GM21381 (cell line): ENCODE measurements at regions not wholly inside any gene's neighbourhood (a gene's known extent, or its start where the extent isn't known, plus 50 kb on each side); places are given as distances from the start of the nearest gene placed in this dataset.
"Not testable (repeated sequence)": the region's sequence is repeated elsewhere in the genome, so short reads cannot be mapped to it uniquely, and the experiment has no call there.

Experiments used
- ATAC-seq: cut with Tn5 transposase; IDR thresholded peaks from one replicate; pipeline ENCODE4 v1.9.1; 2021; ENCODE audit warnings: mild to moderate bottlenecking, moderate library complexity; ENCODE audit not compliant: unreplicated experiment

- no peak for ATAC-seq
These were observed 162.2 kb upstream of the TNRC6C start for GRCh38 chr17:77796176-77796860.

GRCh38 chr17:77798031-77798430, 160.5 kb upstream of the TNRC6C start:
- no peak for ATAC-seq

- ATAC-seq, result no peak
These were observed 160.0 kb upstream of the TNRC6C start for GRCh38 chr17:77798481-77798880.

GRCh38 chr17:77800816-77801215, 157.7 kb upstream of the TNRC6C start:
- no peak for ATAC-seq

GRCh38 chr17:77801545-77802332, 156.8 kb upstream of the TNRC6C start:
- no peak for ATAC-seq

GRCh38 chr17:77802333-77802615, 156.2 kb upstream of the TNRC6C start:
- no peak for ATAC-seq

- no peak for ATAC-seq
These were observed 155.7 kb upstream of the TNRC6C start for GRCh38 chr17:77802811-77803220.

DNA sequence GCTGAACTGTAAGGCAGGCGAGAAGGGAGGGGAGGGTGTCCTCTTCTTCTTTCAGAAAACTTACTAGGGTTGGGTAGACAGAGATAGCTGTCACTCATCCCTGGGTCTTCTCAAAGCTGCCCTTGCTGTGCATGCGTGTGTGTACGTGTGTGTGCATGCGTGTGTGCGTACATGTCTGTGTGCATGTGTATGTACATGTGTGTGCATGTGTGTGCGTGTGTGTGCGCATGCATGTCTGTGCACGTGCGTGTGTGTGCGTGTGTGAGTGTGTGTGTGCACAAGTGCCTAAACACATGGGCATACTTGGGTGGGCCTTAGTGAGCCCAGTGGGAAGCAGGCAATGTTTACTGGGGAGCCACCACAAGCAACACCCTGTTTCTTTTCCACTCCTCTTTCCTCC, 154.8 kb upstream of the TNRC6C start:
- ATAC-seq, result no peak

DNA sequence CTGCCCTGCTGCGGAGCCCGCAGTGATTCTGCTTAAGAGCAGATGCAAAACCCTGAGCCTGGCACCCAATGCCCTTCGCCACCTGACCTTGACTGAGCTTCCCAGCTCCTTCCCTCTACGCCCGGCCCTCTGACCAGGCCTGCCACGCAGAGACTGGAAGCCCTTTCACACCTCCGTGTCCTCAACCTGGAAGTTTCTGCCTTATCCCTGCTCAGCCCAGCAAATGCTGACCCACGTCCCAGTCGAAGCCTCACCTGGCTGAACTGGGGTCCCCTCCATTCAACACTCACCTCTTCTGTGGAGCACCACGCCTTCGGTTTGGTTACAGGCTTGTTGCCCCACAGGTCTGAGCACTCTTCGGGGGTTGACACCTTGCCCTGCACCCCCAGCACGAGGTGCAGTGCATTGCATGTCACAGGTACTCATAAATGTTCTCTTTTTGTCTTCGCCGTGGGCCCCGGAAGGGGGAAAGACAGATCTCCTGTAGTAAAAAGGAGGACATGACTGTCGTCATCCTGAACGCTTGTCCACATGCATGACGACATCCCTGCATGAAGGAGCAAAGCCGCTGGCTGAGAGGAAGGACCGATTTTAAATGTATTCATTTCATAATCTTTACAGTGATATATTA, 153.6 kb upstream of the TNRC6C start:
- no peak for ATAC-seq

DNA sequence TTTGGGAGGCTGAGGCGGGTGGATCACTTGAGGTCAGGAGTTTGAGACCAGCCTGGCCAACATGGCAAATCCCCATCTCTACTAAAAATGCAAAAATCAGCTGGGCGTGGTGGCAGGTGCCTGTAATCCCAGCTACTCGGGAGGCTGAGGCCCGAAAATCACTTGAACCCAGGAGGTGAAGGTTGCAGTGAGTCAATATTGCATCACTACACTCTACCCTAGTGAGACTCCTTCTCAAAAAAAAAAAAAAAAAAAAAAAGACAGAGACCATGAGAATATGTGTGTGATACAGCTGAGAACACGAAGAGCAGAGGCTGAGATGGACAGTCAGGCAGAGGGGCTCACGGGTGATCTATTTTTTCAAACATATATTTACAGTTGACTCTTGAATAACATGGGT, 152.5 kb upstream of the TNRC6C start:
- ATAC-seq, result not testable (repeated sequence)

GRCh38 chr17:77807051-77807745, 151.3 kb upstream of the TNRC6C start:
- no peak for ATAC-seq

DNA sequence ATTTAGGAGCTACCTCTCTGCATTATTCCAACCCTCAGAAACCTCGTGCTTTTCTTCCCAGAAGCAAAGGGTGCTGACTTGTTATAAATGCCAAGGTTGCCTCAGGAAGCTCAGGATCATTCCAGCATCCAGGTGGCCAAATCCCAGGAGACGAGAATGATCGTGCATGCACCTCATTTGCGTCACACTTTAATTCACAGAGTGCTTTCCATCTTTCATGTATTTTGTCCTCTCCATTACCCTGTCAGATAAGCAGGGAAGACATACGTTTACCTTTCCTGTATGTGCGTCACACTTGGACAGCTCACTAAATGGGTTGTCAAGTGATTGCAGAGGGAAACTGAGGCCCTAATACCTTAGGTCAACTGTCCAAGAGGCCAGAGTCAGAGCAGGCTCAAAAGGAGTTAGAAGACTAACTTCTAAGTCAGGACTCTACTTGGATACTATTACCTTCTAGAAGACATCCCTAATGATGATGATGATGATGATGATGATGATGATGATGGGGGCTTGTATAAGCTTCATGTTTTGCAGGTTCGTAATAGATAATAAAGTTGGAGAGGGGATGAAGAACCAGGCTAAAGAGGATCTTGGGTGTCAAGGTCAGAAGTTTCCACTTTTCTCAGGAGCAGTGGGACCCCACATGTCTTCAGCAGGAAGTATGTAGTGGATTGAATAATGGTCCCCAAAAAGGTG, 150.6 kb upstream of the TNRC6C start:
- no peak for ATAC-seq

- ATAC-seq, result no peak
These were observed 149.6 kb upstream of the TNRC6C start for GRCh38 chr17:77808686-77809425.

DNA sequence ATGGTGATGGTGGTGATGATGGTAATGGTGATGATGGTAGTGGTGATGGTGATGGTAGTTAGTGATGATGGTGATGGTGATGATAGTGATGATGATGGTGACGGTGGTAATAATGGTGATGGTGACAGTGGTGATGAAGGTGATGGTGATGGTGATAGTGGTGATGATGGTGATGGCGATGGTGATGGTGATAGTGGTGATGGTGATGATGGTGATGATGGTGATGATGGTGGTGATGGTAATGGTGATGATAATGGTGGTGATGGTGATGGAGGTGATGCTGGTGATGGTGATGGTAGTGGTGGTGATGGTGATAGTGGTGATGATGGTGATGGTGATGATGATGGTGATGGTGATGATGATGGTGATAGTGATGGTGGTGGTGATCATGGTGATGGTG, 148.7 kb upstream of the TNRC6C start:
- no peak for ATAC-seq

GRCh38 chr17:77810536-77810935, 148.0 kb upstream of the TNRC6C start:
- no peak for ATAC-seq

DNA sequence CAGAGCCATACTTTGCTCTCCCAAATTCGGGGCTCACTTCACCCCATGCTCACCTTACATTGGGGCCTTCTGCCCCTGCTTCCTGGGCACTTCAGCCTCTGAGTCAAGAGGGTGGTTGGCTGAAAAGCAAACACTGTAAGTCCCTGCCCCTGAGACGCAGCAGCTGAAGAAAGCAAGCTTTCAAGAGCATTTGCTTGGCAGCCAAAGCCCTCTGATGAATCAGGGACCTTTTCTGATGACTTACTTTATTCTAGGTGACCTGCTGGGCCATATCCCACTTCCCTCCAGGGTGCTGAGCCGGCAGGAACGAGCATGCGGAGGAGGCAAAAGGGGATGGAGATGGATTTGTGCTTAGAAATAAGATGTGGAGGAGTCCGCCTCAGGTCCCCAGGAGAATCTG, 147.0 kb upstream of the TNRC6C start:
- ATAC-seq, result no peak

- no peak for ATAC-seq
These were observed 144.3 kb upstream of the TNRC6C start for GRCh38 chr17:77814091-77814772.

- ATAC-seq, result no peak
These were observed 143.2 kb upstream of the TNRC6C start for GRCh38 chr17:77815127-77815905.

DNA sequence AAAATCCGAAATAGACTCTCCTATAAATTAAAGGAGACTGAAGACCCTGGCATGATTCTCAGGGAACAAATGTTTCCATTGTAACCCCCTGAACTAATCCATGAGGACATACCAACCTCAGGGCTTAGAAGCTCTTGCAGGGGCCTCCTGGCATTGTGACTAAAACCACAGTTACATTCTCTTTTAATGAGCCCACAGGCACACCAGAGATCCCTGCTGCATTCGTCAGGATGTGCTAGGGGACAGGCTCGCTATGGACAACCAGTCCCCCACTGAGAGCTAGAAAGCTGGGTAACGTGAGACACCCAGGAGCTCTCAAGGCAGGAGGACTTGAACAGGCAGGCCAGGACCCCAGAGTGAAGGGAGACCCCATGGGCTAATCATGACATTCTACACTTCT, 140.6 kb upstream of the TNRC6C start:
- ATAC-seq, result no peak
